ENCODE measurements at regions not wholly inside any gene's neighbourhood (a gene's known extent, or its start where the extent isn't known, plus 50 kb on each side); places are given as distances from the start of the nearest gene placed in this dataset.

DNA sequence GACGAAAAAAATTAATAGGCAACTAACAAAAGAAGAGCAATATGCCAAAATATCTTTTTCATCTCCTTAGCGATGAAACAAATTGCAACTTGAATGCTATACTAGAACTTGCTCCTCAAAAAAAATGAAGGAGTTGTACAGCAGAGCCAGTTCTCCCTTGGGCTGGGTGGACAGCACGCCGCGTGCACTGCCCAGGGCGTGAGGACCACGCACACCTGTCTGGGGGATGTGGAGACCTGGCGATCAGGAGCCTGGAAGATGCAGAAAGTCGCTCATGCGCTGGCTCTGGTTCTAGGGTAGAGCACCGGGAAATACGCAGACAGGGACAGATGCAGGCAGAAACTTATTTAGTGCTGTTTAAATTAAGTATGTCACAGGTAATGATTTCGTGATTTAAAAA lies 342.0 kb upstream of the IRX4 start:
- ATAC-seq, result no peak
- TF ChIP-seq, protein P1, sequence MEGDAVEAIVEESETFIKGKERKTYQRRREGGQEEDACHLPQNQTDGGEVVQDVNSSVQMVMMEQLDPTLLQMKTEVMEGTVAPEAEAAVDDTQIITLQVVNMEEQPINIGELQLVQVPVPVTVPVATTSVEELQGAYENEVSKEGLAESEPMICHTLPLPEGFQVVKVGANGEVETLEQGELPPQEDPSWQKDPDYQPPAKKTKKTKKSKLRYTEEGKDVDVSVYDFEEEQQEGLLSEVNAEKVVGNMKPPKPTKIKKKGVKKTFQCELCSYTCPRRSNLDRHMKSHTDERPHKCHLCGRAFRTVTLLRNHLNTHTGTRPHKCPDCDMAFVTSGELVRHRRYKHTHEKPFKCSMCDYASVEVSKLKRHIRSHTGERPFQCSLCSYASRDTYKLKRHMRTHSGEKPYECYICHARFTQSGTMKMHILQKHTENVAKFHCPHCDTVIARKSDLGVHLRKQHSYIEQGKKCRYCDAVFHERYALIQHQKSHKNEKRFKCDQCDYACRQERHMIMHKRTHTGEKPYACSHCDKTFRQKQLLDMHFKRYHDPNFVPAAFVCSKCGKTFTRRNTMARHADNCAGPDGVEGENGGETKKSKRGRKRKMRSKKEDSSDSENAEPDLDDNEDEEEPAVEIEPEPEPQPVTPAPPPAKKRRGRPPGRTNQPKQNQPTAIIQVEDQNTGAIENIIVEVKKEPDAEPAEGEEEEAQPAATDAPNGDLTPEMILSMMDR (conservative IDR thresholded peaks at IDR 0.05; ENCODE audit: low read depth, low read length), result no peak
- no peak for TF ChIP-seq EZH2phosphoT487 (IDR thresholded peaks at IDR 0.05; ENCODE audit: borderline replicate concordance, low read length)
- no peak for TF ChIP-seq EZH2 (IDR thresholded peaks at IDR 0.05; ENCODE audit: low read length, unreplicated experiment)
- CTCF ChIA-PET, result no interaction called here

DNA sequence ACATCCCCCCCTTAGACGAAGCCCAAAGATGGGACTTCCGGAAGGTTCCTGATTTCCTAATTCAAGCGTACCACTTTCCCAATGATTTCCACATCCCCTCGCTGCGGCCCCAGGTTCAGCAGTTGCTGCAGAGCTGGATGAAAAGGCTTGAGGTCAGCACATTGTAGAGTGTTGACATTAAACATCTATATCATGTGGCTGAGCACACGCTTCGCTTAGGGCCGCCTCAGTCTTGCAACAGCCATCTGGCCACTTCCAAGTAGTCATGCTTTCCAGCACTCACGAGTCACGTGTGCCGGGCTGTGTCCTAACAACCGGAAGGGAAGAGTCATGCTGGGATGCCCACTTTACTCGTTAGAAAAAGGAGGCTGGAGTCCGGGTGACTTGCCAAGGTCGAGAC lies 340.6 kb upstream of the IRX4 start:
- Histone ChIP-seq H4K20me1 (ENCODE audit: low read length) (no peaks in the 10 kb centered on the region), H3K79me2 (ENCODE audit: low read length) (no peaks in the 10 kb centered on the region), H2AFZ (ENCODE audit: low read length) (no peak overlapping the region), H3K4me2 (ENCODE audit: low read length) (no peak overlapping the region), H3K9me2 (replicated peaks; ENCODE audit: low read length) (no peaks in the 10 kb centered on the region), H3K4me1 (ENCODE audit: insufficient read depth, low read length) (no peaks in the 10 kb centered on the region), H3K36me3 (ENCODE audit: low read depth, low read length) (no peaks in the 10 kb centered on the region), H3K9me3 (ENCODE audit: low read length) (no peaks in the 10 kb centered on the region), H3K4me3 (ENCODE audit: low read length) (no peak overlapping the region), H3K9ac (ENCODE audit: low read length) (no peak overlapping the region), H3F3A (ENCODE audit: low read length, unreplicated experiment) (no peaks in the 10 kb centered on the region), H3K27me3 (ENCODE audit: low read length) (peaks cover 15% of the 10 kb centered on the region; the same call in 1 of the 2 replicates), H3K27ac (ENCODE audit: low read length) (no peak overlapping the region)
- ChIA-PET POLR2A (ENCODE audit: unreplicated experiment) (no interaction called here), CTCF (no interaction called here)
- no peak for DNase-seq
- no TSS peak for BruUV-seq (replicated peaks)
- TF ChIP-seq, protein P1 (conservative IDR thresholded peaks at IDR 0.05; ENCODE audit: low read depth, low read length), result no peak
- TF ChIP-seq EZH2 (IDR thresholded peaks at IDR 0.05; ENCODE audit: low read length, unreplicated experiment), result no peak
- TF ChIP-seq EZH2phosphoT487 (IDR thresholded peaks at IDR 0.05; ENCODE audit: borderline replicate concordance, low read length), result no peak
- ATAC-seq, result no peak
- intact Hi-C loops (cut with micrococcal nuclease), result no loop called here

More for the DNA sequence above, 342.0 kb upstream of the IRX4 start:
- Histone ChIP-seq H3K9me3 (ENCODE audit: low read length) (no peaks in the 10 kb centered on the region), H3K79me2 (ENCODE audit: low read length) (no peaks in the 10 kb centered on the region), H3K9ac (ENCODE audit: low read length) (no peak overlapping the region), H3K4me1 (ENCODE audit: insufficient read depth, low read length) (no peaks in the 10 kb centered on the region), H3F3A (ENCODE audit: low read length, unreplicated experiment) (no peaks in the 10 kb centered on the region), H3K27me3 (ENCODE audit: low read length) (peaks cover 15% of the 10 kb centered on the region; the same call in 1 of the 2 replicates), H3K4me2 (ENCODE audit: low read length) (no peak overlapping the region), H2AFZ (ENCODE audit: low read length) (no peak overlapping the region), H4K20me1 (ENCODE audit: low read length) (no peaks in the 10 kb centered on the region), H3K27ac (ENCODE audit: low read length) (no peak overlapping the region), H3K9me2 (replicated peaks; ENCODE audit: low read length) (no peaks in the 10 kb centered on the region), H3K4me3 (ENCODE audit: low read length) (no peak overlapping the region), H3K36me3 (ENCODE audit: low read depth, low read length) (no peaks in the 10 kb centered on the region)
- intact Hi-C loops (cut with micrococcal nuclease), result no loop called here
- no peak for DNase-seq
- POLR2A ChIA-PET (ENCODE audit: unreplicated experiment), result no interaction called here
- no TSS peak for BruUV-seq (replicated peaks)

DNA sequence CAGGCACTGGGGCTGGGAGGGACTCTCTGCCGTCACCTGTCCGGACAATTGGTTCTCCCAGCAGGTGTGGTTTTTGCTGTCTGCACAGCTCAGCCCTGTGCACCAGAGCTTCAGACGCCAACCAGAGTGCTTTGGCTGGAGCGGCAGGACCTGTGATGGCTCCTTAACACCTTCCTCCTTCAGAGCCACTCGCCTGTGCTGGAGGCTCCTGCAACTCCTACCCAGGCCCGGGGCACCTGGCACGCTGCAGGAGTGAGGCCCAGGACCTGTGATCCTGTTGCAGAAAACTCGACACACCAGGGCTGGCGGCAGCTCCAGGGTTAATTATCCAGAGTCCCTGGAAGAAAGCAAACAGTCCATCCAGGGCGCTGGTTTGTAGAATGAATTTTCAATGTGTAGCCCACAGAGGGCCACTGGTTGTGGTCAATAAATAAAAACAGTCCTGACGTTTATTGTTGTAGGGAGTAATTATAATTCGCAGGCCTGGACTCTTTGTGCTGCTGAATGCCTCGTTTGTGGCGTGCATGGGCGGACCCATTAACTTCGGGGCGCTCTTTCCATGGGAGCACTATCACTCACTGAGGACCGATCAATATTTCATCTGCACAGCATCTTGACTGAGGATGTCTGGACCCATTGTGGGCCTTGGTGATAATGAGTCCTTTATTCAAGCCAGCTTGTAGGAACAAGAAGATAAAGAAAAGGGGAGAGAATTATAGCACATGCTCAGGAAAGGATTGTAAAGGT lies 339.7 kb upstream of the IRX4 start:
- no peak overlapping the region for H3K27ac ChIP-seq (ENCODE audit: low read length)
- no peaks in the 10 kb centered on the region for H3K36me3 ChIP-seq (ENCODE audit: low read depth, low read length)
- H3F3A ChIP-seq (ENCODE audit: low read length, unreplicated experiment), result no peaks in the 10 kb centered on the region
- H3K4me2 ChIP-seq (ENCODE audit: low read length), result no peak overlapping the region
- no peak for ATAC-seq
- no TSS peak for BruUV-seq (replicated peaks)
- peaks cover 15% of the 10 kb centered on the region; the same call in 1 of the 2 replicates for H3K27me3 ChIP-seq (ENCODE audit: low read length)
- no peaks in the 10 kb centered on the region for H3K9me3 ChIP-seq (ENCODE audit: low read length)
- intact Hi-C loops (cut with micrococcal nuclease), result no loop called here
- H3K79me2 ChIP-seq (ENCODE audit: low read length), result no peaks in the 10 kb centered on the region
- no peak overlapping the region for H2AFZ ChIP-seq (ENCODE audit: low read length)
- H3K9ac ChIP-seq (ENCODE audit: low read length), result no peak overlapping the region
- no peak overlapping the region for H3K4me3 ChIP-seq (ENCODE audit: low read length)
- no peaks in the 10 kb centered on the region for H4K20me1 ChIP-seq (ENCODE audit: low read length)
- no peak for DNase-seq
- TF ChIP-seq EZH2 (IDR thresholded peaks at IDR 0.05; ENCODE audit: low read length, unreplicated experiment) (no peak), EZH2phosphoT487 (IDR thresholded peaks at IDR 0.05; ENCODE audit: borderline replicate concordance, low read length) (no peak)
- TF ChIP-seq, protein P1 (conservative IDR thresholded peaks at IDR 0.05; ENCODE audit: low read depth, low read length), result no peak
- CTCF ChIA-PET, result no interaction called here
- H3K9me2 ChIP-seq (replicated peaks; ENCODE audit: low read length), result no peaks in the 10 kb centered on the region
- POLR2A ChIA-PET (ENCODE audit: unreplicated experiment), result no interaction called here
- H3K4me1 ChIP-seq (ENCODE audit: insufficient read depth, low read length), result no peaks in the 10 kb centered on the region
